ENCODE measurements at regions not wholly inside any gene's neighbourhood (a gene's known extent, or its start where the extent isn't known, plus 50 kb on each side); places are given as distances from the start of the nearest gene placed in this dataset.

DNA sequence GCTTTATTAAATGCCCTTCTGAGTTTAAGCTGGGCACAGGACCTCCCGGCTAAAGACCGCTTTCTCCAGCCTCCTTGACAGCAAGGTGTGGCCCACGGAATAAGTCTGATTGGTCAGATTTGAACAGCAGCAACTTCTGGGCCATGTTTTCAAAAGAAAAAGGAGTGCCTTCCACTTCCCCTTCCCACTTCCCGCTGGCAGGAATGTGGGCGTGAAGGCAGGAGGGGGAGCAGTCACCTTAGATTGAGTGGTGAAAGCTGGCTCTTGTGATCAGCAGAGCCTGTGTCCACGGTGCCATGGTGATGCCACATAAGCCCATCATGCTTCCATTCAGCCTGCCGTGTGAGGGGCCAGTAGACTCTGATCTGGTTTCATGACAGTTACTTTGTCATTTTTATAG, 136.6 kb upstream of the GLI2 start:
- intact Hi-C loops (cut with DNase I), result no loop called here
- TF ChIP-seq CTCF (IDR thresholded peaks at IDR 0.05; ENCODE audit: borderline replicate concordance, extremely low read depth, insufficient read depth), result no peak
- H3K36me3 ChIP-seq (ENCODE audit: control insufficient read depth in 2 of 3, insufficient read depth in 3 of 3, low read length in 3 of 3), result no peaks in the 10 kb centered on the region
- no peak overlapping the region for H3K9ac ChIP-seq (ENCODE audit: low read length in 3 of 3)
- no peak overlapping the region for H3K27ac ChIP-seq (ENCODE audit: low read depth in 2 of 2, low read length in 2 of 2)
- no peaks in the 10 kb centered on the region for H3K4me1 ChIP-seq (ENCODE audit: control insufficient read depth in 2 of 3, insufficient read depth in 2 of 3, low read depth in 1 of 3, low read length in 3 of 3)
- no peak overlapping the region for H3K4me3 ChIP-seq (ENCODE audit: low read length in 3 of 3)
- H3K27me3 ChIP-seq (ENCODE audit: control insufficient read depth, insufficient read depth, low read length), result no peaks in the 10 kb centered on the region
- no peaks in the 10 kb centered on the region for H3K9me3 ChIP-seq (ENCODE audit: control insufficient read depth in 2 of 3, insufficient read depth in 1 of 3, low read length in 3 of 3)
- FAIRE-seq (no peak), DNase-seq (peak in 2 of 5 donors; percentile 39)

DNA sequence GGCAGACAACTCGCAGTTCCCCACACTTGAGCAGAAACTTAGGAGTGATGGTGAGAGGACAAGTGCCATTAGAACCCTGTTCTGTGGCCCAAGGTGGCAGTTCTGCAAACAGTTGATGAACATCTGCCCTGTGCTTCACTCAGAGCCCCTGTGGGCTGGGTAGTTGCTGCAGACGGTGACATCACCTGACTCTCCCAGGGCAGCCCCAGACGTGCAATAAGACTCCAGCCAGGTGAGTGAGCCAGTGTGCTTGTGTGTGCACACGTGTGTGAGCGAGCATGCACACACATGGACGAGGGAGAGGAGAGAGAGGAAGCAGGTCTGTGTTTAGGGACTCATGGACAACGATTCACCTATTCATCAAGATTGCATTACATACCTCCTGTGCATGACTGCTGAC, 136.0 kb upstream of the GLI2 start:
- Histone ChIP-seq H3K4me1 (ENCODE audit: control insufficient read depth in 2 of 3, insufficient read depth in 2 of 3, low read depth in 1 of 3, low read length in 3 of 3) (no peaks in the 10 kb centered on the region), H3K9me3 (ENCODE audit: control insufficient read depth in 2 of 3, insufficient read depth in 1 of 3, low read length in 3 of 3) (no peaks in the 10 kb centered on the region), H3K9ac (ENCODE audit: low read length in 3 of 3) (no peak overlapping the region), H3K27ac (ENCODE audit: low read depth in 2 of 2, low read length in 2 of 2) (no peak overlapping the region), H3K36me3 (ENCODE audit: control insufficient read depth in 2 of 3, insufficient read depth in 3 of 3, low read length in 3 of 3) (no peaks in the 10 kb centered on the region), H3K27me3 (ENCODE audit: control insufficient read depth, insufficient read depth, low read length) (no peaks in the 10 kb centered on the region), H3K4me3 (ENCODE audit: low read length in 3 of 3) (no peak overlapping the region)
- DNase-seq, result peak in 1 of 5 donors; percentile 37
- intact Hi-C loops (cut with DNase I), result no loop called here
- TF ChIP-seq CTCF (IDR thresholded peaks at IDR 0.05; ENCODE audit: borderline replicate concordance, extremely low read depth, insufficient read depth), result no peak
- no peak for FAIRE-seq

DNA sequence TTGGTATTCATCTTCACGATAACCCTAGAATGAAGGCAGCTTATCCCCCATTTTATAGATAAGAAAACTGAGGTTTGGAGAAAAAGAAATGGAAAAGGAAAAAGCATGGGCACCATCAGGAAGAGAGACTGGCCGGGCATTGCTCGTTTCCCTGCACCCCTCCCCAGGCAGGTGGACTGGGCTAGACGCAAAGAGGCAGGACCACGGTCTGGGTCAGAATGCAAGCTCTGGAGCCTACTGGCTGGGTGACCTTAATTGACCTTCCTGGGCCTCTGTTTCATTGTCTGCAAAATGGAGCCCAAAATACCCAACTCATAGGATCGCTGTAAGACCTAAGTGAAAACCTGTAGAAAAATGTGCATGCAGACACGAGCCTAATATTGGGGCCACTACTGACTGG, 135.3 kb upstream of the GLI2 start:
- DNase-seq (peak in 1 of 5 donors; percentile 27), FAIRE-seq (no peak)
- Histone ChIP-seq H3K27ac (ENCODE audit: low read depth in 2 of 2, low read length in 2 of 2) (no peak overlapping the region), H3K9me3 (ENCODE audit: control insufficient read depth in 2 of 3, insufficient read depth in 1 of 3, low read length in 3 of 3) (no peaks in the 10 kb centered on the region), H3K36me3 (ENCODE audit: control insufficient read depth in 2 of 3, insufficient read depth in 3 of 3, low read length in 3 of 3) (no peaks in the 10 kb centered on the region), H3K9ac (ENCODE audit: low read length in 3 of 3) (no peak overlapping the region), H3K27me3 (ENCODE audit: control insufficient read depth, insufficient read depth, low read length) (no peaks in the 10 kb centered on the region), H3K4me1 (ENCODE audit: control insufficient read depth in 2 of 3, insufficient read depth in 2 of 3, low read depth in 1 of 3, low read length in 3 of 3) (no peaks in the 10 kb centered on the region), H3K4me3 (ENCODE audit: low read length in 3 of 3) (no peak overlapping the region)
- TF ChIP-seq CTCF (IDR thresholded peaks at IDR 0.05; ENCODE audit: borderline replicate concordance, extremely low read depth, insufficient read depth), result no peak
- intact Hi-C loops (cut with DNase I), result no loop called here

DNA sequence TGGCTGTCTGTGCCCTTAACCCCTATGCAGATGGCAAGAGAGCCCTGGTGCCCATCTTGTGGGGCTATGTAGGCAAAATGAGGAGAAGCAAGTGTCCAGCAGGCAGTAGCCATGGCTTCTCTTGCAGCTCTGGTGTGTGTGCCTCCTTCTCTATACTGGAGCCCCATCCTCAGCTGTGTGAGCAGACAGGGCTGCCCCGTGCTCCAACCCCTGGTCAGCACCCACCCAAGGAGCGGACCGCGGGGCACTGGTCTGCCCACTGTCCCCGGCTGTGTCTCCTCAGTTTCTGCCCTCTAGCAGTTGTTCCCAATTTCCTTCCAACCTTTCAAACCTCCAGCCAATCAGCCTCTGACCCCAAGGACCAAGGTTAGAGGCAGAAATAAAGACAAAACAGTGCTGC, 134.9 kb upstream of the GLI2 start:
- no peaks in the 10 kb centered on the region for H3K27me3 ChIP-seq (ENCODE audit: control insufficient read depth, insufficient read depth, low read length)
- DNase-seq (peak in 1 of 5 donors; percentile 39), FAIRE-seq (no peak)
- H3K4me1 ChIP-seq (ENCODE audit: control insufficient read depth in 2 of 3, insufficient read depth in 2 of 3, low read depth in 1 of 3, low read length in 3 of 3), result no peaks in the 10 kb centered on the region
- no peak overlapping the region for H3K27ac ChIP-seq (ENCODE audit: low read depth in 2 of 2, low read length in 2 of 2)
- intact Hi-C loops (cut with DNase I), result no loop called here
- H3K9ac ChIP-seq (ENCODE audit: low read length in 3 of 3), result no peak overlapping the region
- H3K36me3 ChIP-seq (ENCODE audit: control insufficient read depth in 2 of 3, insufficient read depth in 3 of 3, low read length in 3 of 3), result no peaks in the 10 kb centered on the region
- H3K4me3 ChIP-seq (ENCODE audit: low read length in 3 of 3), result no peak overlapping the region
- no peaks in the 10 kb centered on the region for H3K9me3 ChIP-seq (ENCODE audit: control insufficient read depth in 2 of 3, insufficient read depth in 1 of 3, low read length in 3 of 3)
- no peak for TF ChIP-seq CTCF (IDR thresholded peaks at IDR 0.05; ENCODE audit: borderline replicate concordance, extremely low read depth, insufficient read depth)

Measured in kidney (tissue), 13 donors.